ENCODE measurements at regions not wholly inside any gene's neighbourhood (a gene's known extent, or its start where the extent isn't known, plus 50 kb on each side); places are given as distances from the start of the nearest gene placed in this dataset.

DNA sequence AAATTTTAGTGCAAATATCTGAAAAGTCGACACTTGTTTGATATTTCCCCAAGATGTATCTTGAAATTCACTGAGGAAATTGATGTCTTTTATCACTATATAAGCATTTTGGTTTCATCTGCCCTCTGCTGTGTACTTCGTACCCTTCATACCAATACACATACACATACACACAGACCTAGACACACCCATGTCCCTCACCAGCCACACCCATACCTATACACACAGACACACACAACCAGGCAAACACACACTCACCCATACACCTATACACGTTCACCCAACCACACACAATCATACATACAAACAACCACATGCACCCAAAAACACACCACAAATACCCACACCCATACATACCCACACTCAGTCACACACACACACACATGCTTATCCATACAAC lies 367.8 kb downstream of the HINT1 start:
- Histone ChIP-seq H3F3A (ENCODE audit: low read depth) (no peaks in the 10 kb centered on the region), H3K9me3 (ENCODE audit: insufficient read depth, low read depth, low read length) (no peaks in the 10 kb centered on the region), H4K20me1 (ENCODE audit: insufficient read depth, low read length, poor library complexity, severe bottlenecking) (no peaks in the 10 kb centered on the region), H3K36me3 (ENCODE audit: insufficient read depth, low read length) (no peaks in the 10 kb centered on the region), H3K79me2 (ENCODE audit: insufficient read depth, low read length) (no peaks in the 10 kb centered on the region), H3K4me2 (ENCODE audit: low read depth, low read length, poor library complexity, severe bottlenecking) (no peak overlapping the region), H3K9me2 (replicated peaks; ENCODE audit: low read depth, low read length) (no peaks in the 10 kb centered on the region), H3K27me3 (ENCODE audit: insufficient read depth, low read length, poor library complexity, severe bottlenecking) (no peaks in the 10 kb centered on the region), H3K4me1 (ENCODE audit: insufficient read depth, low read length, poor library complexity, severe bottlenecking) (no peaks in the 10 kb centered on the region), H2AFZ (ENCODE audit: low read length) (no peak overlapping the region), H3K4me3 (ENCODE audit: low read length, poor library complexity, severe bottlenecking) (no peak overlapping the region), H3K9ac (ENCODE audit: low read depth, low read length, poor library complexity, severe bottlenecking) (no peak overlapping the region)
- TF ChIP-seq, protein P1, sequence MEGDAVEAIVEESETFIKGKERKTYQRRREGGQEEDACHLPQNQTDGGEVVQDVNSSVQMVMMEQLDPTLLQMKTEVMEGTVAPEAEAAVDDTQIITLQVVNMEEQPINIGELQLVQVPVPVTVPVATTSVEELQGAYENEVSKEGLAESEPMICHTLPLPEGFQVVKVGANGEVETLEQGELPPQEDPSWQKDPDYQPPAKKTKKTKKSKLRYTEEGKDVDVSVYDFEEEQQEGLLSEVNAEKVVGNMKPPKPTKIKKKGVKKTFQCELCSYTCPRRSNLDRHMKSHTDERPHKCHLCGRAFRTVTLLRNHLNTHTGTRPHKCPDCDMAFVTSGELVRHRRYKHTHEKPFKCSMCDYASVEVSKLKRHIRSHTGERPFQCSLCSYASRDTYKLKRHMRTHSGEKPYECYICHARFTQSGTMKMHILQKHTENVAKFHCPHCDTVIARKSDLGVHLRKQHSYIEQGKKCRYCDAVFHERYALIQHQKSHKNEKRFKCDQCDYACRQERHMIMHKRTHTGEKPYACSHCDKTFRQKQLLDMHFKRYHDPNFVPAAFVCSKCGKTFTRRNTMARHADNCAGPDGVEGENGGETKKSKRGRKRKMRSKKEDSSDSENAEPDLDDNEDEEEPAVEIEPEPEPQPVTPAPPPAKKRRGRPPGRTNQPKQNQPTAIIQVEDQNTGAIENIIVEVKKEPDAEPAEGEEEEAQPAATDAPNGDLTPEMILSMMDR (conservative IDR thresholded peaks at IDR 0.05; ENCODE audit: low read length), result no peak
- no peak for TF ChIP-seq EZH2phosphoT487 (IDR thresholded peaks at IDR 0.05; ENCODE audit: borderline replicate concordance)

DNA sequence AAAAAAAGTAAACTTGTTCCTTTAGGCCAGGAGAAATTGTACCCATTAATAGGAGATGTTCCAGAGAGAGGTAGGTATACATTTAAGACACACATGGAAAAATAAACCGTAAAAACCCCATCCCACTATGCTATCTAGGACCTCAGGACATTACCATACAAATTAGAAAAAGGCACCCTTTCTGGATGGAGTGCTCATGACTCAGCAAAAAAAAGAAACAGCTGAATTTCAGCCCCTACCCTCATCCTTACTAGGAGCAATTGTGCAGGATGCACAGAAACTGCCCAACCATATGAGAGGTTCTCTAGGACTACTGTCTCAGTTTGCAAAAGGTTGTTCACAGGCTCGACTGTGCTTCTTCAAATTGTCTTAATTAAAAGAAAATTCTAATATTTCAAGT lies 368.2 kb downstream of the HINT1 start:
- Histone ChIP-seq H4K20me1 (ENCODE audit: insufficient read depth, low read length, poor library complexity, severe bottlenecking) (no peaks in the 10 kb centered on the region), H3K36me3 (ENCODE audit: insufficient read depth, low read length) (no peaks in the 10 kb centered on the region), H3K27me3 (ENCODE audit: insufficient read depth, low read length, poor library complexity, severe bottlenecking) (no peaks in the 10 kb centered on the region), H3K9me3 (ENCODE audit: insufficient read depth, low read depth, low read length) (no peaks in the 10 kb centered on the region), H3F3A (ENCODE audit: low read depth) (no peaks in the 10 kb centered on the region), H3K79me2 (ENCODE audit: insufficient read depth, low read length) (no peaks in the 10 kb centered on the region), H3K4me2 (ENCODE audit: low read depth, low read length, poor library complexity, severe bottlenecking) (no peak overlapping the region), H2AFZ (ENCODE audit: low read length) (no peak overlapping the region), H3K9ac (ENCODE audit: low read depth, low read length, poor library complexity, severe bottlenecking) (no peak overlapping the region), H3K4me3 (ENCODE audit: low read length, poor library complexity, severe bottlenecking) (no peak overlapping the region), H3K9me2 (replicated peaks; ENCODE audit: low read depth, low read length) (no peaks in the 10 kb centered on the region), H3K4me1 (ENCODE audit: insufficient read depth, low read length, poor library complexity, severe bottlenecking) (no peaks in the 10 kb centered on the region)
- TF ChIP-seq, protein P1 (conservative IDR thresholded peaks at IDR 0.05; ENCODE audit: low read length), result no peak
- no peak for TF ChIP-seq EZH2phosphoT487 (IDR thresholded peaks at IDR 0.05; ENCODE audit: borderline replicate concordance)

DNA sequence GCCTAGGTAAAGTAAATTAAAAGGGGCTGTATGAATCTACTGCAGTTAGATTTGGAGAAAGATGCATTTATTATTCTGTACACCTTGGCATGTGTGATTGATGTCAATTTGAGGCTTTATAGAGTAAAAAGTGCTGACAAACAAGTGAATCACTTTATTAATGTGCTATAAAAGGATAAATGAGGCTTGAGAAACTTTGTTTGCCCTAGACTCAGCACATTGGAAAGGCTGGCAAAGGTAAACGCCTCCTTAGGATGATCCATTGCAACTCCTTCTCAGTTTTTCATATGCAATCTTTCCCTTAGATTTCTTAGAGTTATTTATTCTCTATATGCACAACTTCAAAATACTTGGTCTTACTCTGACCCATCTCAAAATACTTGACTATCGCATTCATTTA lies 369.0 kb downstream of the HINT1 start:
- Histone ChIP-seq H2AFZ (ENCODE audit: low read length) (no peak overlapping the region), H3K79me2 (ENCODE audit: insufficient read depth, low read length) (no peaks in the 10 kb centered on the region), H3K9ac (ENCODE audit: low read depth, low read length, poor library complexity, severe bottlenecking) (no peak overlapping the region), H3K27me3 (ENCODE audit: insufficient read depth, low read length, poor library complexity, severe bottlenecking) (no peaks in the 10 kb centered on the region), H3K9me2 (replicated peaks; ENCODE audit: low read depth, low read length) (no peaks in the 10 kb centered on the region), H3K36me3 (ENCODE audit: insufficient read depth, low read length) (no peaks in the 10 kb centered on the region), H3K4me3 (ENCODE audit: low read length, poor library complexity, severe bottlenecking) (no peak overlapping the region), H3K9me3 (ENCODE audit: insufficient read depth, low read depth, low read length) (no peaks in the 10 kb centered on the region), H3K4me1 (ENCODE audit: insufficient read depth, low read length, poor library complexity, severe bottlenecking) (no peaks in the 10 kb centered on the region), H3K4me2 (ENCODE audit: low read depth, low read length, poor library complexity, severe bottlenecking) (no peak overlapping the region), H4K20me1 (ENCODE audit: insufficient read depth, low read length, poor library complexity, severe bottlenecking) (no peaks in the 10 kb centered on the region), H3F3A (ENCODE audit: low read depth) (no peaks in the 10 kb centered on the region)
- TF ChIP-seq, protein P1 (conservative IDR thresholded peaks at IDR 0.05; ENCODE audit: low read length), result no peak
- TF ChIP-seq EZH2phosphoT487 (IDR thresholded peaks at IDR 0.05; ENCODE audit: borderline replicate concordance), result no peak
